ENCODE measurements at regions not wholly inside any gene's neighbourhood (a gene's known extent, or its start where the extent isn't known, plus 50 kb on each side); places are given as distances from the start of the nearest gene placed in this dataset.
"Not testable (repeated sequence)": the region's sequence is repeated elsewhere in the genome, so short reads cannot be mapped to it uniquely, and the experiment has no call there.

DNA sequence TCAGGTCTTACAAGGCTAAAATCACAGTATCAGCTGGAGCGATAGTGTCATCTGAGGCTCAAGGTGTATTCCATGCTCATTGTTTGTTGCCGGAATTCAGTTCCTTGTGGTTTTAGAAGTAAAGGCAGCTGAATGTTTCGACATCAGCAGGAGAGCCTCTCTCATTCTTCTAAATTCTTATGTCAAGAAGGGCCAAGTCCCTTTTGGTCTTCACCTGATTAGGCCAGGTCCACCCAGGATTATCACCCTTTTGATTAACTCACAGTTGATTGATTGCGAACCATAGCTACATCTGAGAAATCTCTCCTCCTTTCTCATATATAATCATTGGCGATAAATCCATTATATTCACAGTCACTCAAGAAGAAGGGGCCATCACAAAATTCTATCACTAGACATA, 806.7 kb upstream of the PRMT6 start:
- DNase-seq (ENCODE audit: low spot score), result no peak

DNA sequence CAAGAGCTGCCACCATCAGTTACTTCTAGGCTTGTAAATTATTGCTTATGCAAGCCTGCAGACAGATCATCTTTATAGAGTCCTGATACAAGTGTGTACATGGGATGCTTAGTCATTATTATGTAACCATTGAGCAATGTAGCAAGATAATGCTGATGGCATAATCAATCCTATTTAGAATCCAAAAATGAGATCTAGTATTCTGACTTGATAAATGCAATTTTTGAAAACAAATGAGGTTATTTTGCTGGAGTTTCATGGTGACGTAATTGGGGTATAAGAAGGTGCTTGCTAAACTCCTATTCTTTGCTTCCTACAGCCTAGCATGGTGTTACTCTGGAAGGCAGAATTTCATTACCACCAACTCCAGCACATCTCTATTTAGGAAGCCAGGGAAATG, 801.7 kb upstream of the PRMT6 start:
- no peak for DNase-seq (ENCODE audit: low spot score)

GRCh38 chr1:106266786-106267185, 789.7 kb upstream of the PRMT6 start:
- no peak for DNase-seq (ENCODE audit: low spot score)

- DNase-seq (ENCODE audit: low spot score), result no peak
These were observed 788.4 kb upstream of the PRMT6 start for GRCh38 chr1:106268070-106268469.

DNA sequence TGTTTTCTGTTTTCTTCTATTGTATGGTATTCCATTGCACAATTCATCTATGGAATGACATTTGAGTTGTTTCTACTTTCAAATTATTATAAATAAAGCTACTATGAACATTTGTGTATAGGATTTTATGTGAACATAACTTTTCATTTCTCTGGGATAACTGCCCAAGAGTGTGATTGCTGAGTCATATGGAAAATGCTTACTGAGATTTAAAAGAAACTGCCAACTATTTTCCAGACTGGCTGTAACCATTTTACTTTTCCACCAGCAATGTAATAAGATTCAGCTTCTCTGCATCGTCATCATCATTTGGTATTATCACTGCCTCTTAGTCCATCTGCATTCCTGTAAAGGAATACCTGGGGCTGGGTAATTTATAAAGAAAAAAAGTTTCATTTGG, 779.6 kb upstream of the PRMT6 start:
- DNase-seq (ENCODE audit: low spot score), result no peak

- no peak for DNase-seq (ENCODE audit: low spot score)
These were observed 778.7 kb upstream of the PRMT6 start for GRCh38 chr1:106277786-106278185.

DNA sequence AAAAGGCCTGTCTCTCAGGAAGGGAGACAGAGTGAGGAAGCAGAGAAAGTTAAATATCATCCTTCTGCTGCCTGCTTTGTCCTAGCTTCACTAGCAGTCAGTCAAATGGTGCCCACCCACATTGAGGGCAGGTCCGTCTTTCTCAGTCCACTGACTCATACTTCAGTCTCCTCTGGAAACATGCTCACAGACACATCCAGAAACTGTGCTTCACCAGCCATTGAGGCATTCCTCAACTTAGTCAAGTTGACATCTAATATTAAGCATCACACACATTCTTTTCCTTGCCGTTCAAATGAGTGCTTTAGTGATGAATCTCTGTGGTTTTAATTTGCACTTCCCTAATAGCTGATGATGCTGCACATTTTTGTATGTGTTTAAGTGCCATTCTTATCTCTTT, 777.8 kb upstream of the PRMT6 start:
- no peak for DNase-seq (ENCODE audit: low spot score)

- DNase-seq (ENCODE audit: low spot score), result no peak
These were observed 767.1 kb upstream of the PRMT6 start for GRCh38 chr1:106289265-106289928.

- DNase-seq (ENCODE audit: low spot score), result no peak
These were observed 765.5 kb upstream of the PRMT6 start for GRCh38 chr1:106290805-106291501.

DNA sequence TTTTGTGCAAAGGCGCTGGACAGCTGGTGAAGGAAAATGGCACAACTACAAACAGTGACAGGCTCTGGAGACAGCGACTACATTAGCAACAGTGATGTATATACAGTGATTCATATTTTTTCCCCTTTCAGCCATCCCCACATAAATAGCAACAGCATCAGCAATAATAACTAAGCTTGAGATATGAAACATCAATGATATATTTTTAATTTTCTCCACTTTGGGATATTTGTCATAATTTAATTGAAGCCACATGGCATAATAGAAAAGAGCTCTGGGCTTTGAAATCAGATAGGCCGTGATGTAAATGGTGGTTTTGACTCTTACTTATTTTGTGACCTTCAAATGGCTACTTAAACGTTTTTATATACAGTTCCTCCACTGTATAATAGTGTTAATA, 764.3 kb upstream of the PRMT6 start:
- no peak for DNase-seq (ENCODE audit: low spot score)

DNA sequence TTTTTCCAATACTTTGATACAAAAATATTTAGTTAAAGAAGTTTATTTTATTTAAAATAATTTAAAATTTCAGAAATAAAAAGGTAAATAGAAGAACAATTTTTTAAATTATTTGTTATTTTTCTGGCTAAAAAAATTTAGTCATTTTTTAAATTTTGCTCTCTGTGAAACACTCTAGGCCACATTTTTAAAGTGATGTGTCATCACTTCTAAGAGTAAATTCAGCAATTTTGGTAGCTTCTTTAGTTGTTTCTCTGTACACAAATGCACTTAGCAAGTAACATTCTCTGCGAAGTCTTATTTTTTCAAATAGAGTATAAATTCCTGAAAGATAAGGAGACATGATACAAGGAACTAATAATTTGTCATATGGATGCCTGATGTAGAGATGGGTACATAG, 760.0 kb upstream of the PRMT6 start:
- no peak for DNase-seq (ENCODE audit: low spot score)

- DNase-seq (ENCODE audit: low spot score), result no peak
These were observed 752.4 kb upstream of the PRMT6 start for GRCh38 chr1:106304106-106304505.

GRCh38 chr1:106319612-106320011, 736.9 kb upstream of the PRMT6 start:
- no peak for DNase-seq (ENCODE audit: low spot score)

- no peak for DNase-seq (ENCODE audit: low spot score)
These were observed 730.9 kb upstream of the PRMT6 start for GRCh38 chr1:106325600-106325999.

DNA sequence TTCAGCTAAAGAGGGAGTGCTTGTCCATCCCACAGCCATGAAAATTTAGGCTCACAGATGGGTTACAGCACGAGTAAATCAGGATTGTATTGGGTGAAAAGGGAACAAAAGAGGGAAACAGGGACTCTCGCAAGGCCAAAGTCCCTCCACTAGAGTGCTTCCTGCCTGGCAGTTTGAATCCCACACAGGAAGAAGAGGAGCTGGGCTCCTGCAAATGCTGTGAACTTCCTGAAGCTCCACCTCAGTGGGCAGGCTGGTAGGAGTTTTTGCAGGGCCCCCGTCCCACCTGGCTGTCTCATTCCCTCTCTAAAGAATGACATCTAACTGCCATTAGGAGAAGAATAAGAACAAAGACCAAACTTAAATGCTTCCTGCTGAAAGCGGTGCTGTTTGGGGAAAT, 712.0 kb upstream of the PRMT6 start:
- DNase-seq (ENCODE audit: low spot score), result no peak

- no peak for DNase-seq (ENCODE audit: low spot score)
These were observed 696.2 kb upstream of the PRMT6 start for GRCh38 chr1:106360252-106360651.

DNA sequence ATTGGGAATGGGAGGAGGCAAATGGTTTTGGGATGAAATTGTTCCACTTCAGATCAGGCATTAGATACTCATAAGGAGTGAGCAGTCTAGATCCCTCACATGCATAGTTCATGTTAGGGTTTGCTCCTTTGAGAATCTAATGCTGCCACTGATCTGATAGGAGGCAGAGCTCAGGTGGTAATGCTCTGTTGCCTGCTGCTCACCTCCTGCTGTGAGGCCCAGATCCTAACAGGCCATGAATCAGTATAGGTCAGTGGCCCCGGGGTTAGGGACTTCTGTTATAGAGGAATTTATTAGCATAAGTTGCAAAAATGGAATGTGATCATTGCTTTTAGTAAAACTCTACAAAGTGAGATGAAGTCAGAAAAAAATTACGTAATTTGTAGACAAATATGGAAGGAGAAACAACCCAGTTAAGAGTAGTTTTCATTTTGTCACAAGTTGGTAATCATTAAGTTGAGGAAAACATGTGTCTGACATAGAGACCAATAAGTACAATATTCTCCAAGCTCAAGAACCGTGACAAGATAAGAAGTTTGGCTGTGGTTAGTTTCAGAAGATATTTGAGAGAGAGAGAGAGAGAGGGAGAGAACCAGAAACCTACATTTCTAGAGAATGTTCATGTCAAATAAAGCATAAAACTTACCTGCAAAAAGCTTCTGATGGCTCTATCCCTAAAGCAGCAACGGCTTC, 689.7 kb upstream of the PRMT6 start:
- DNase-seq (ENCODE audit: low spot score), result no peak

GRCh38 chr1:106378261-106378660, 678.2 kb upstream of the PRMT6 start:
- DNase-seq (ENCODE audit: low spot score), result no peak

DNA sequence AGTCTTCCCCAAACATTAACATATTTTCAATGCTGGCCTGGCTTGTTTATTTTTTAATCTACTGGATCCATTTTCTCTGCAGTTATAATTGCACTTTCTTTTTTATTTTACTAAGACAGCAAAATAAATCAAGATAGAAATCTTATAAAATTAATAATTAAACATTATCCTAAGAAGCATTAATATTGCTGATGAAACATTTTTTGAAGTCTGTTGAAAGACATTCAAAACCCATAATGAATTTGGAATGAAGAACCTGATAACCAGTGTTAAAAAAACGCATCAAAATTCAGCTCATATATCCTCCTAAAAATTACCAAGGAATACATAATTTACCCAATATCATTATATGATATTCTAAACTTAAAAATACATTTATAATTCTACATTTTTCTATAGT, 675.7 kb upstream of the PRMT6 start:
- no peak for DNase-seq (ENCODE audit: low spot score)

DNA sequence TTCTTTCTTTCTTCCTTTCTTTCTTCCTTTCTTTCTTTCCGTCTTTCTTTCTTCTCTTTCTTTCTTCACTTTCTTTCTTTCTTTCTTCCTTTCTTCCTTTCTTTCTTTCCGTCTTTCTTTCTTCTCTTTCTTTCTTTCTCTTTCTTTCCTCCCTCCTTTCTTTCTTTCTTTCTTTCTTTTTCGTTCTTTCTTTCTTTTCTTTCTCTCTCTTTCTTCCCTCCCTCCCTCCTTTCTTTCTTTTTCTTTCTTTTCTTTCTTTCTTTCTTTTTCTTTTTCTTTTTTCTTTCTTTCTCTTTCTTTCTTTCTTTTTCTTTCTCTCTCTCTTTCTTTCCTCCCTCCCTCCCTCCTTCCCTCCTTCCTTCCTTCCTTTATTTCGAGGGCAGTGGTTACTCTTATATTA, 667.3 kb upstream of the PRMT6 start:
- not testable (repeated sequence) for DNase-seq (ENCODE audit: low spot score)

GRCh38 chr1:106393046-106393445, 663.4 kb upstream of the PRMT6 start:
- DNase-seq (ENCODE audit: low spot score), result no peak

GRCh38 chr1:106396020-106396419, 660.5 kb upstream of the PRMT6 start:
- DNase-seq (ENCODE audit: low spot score), result no peak

DNA sequence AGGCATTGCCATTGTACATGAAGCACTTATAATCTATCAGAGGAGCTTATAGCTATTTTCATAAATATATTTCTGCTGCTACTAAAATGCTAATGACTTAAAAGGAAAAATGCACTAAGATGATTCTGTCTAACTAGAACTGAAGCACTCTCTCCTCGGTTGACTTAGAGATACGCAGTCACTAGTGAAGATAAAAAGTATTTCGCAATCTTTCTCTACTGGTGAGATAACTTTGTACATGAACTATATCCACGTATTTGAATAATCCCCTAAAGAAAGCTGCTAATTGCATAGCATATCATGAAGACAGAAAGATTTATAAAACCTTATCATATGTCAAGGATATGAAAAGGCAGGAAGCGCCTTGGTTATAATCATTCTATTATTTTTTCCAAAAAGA, 658.1 kb upstream of the PRMT6 start:
- DNase-seq (ENCODE audit: low spot score), result no peak

DNA sequence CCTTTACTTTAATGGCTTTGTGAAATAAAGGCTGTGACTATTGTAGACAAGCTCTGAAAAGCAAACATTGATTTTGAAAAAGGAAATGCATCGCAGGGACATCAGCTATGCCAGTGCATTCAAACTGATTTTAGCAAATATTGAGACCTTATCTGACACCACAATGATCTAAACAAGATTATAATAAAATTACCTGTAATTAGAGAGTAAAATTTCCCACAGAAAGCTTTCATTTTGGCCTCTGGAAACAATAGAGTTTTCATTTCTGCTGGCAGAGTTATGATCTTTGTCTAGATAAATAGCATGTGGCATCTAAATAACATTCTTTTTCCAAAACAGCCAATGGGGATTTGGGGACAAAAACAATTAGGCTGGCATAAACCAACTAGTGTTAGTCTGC, 650.4 kb upstream of the PRMT6 start:
- DNase-seq (ENCODE audit: low spot score), result no peak

Data from SW480 (cell line).